Uterus (tissue), 2 donors: ENCODE measurements at regions not wholly inside any gene's neighbourhood (a gene's known extent, or its start where the extent isn't known, plus 50 kb on each side); places are given as distances from the start of the nearest gene placed in this dataset.

ENCODE experiments used
- CTCF ChIP-seq, 4 experiments: fragments of 200-600 bp in 2 of 4; fragments of 450-650 bp in 2 of 4; sonication (generic) in 2 of 4; IDR thresholded peaks; one replicate each; pipeline ENCODE4 v1.5.1; 2016 to 2019; ENCODE audit warnings: antibody characterized with exemption in 4 of 4, mild to moderate bottlenecking in 2 of 4, moderate library complexity in 1 of 4
- POLR2A ChIP-seq, 2 donors: fragments of 450-650 bp; IDR thresholded peaks; one replicate each; pipeline ENCODE4 v1.6.1; 2016; ENCODE audit warnings: antibody characterized with exemption in 2 of 2, mild to moderate bottlenecking in 1 of 2, moderate library complexity in 1 of 2

DNA sequence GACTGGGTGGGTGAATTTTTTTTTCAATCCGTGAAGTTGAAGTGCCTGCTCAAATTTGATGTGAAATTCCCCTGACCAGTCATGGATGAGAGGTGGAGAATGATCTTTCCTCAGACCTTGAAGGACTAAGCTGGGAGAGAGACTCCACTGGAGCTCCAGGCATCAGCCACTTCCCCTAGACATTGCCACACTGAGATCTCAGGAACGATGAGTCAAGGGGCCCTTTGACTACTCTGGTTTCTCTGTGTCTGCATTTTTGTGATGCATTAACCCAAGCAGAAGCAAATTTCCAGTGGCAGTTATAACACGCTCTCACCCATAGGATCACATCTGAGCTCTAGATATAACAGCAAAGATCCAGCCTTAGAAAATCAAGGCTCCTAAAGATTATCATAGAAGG, 171.2 kb upstream of the KIF2A start:
- TF ChIP-seq POLR2A (IDR thresholded peaks at IDR 0.05) (no peak), CTCF (IDR thresholded peaks at IDR 0.05) (no peak)
